ENCODE measurements at regions not wholly inside any gene's neighbourhood (a gene's known extent, or its start where the extent isn't known, plus 50 kb on each side); places are given as distances from the start of the nearest gene placed in this dataset.

DNA sequence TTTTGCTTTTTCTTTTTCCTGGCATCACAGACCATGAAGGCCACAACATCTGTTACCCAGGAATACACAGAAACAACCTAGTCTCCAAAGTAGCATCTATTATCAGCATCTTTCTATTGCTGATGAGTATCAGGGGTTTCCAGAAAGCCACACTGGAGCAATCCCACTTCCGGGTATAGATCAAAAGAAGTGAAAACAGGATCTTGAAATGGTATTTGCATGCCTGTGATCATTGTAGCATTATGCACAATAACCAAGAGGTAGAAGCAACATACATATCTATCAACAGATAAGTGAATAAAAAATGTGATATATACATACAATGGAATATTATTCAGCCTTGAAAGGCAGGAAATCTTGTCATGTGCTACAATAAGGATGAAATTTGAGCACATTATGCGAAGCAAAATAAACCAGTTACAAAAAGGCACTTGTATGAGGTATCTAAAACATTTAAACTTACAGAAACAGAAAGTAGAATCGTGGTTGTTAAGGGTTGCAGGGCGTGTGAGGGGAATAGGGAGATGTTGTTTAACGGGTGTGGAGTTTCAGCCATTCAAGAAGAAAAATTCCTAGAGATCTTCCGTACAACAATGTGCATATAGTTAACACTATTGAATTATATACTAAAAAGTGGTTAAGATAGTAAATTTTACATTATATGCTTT, 115.1 kb downstream of the KCNE4 start:
- TF ChIP-seq, protein P1, sequence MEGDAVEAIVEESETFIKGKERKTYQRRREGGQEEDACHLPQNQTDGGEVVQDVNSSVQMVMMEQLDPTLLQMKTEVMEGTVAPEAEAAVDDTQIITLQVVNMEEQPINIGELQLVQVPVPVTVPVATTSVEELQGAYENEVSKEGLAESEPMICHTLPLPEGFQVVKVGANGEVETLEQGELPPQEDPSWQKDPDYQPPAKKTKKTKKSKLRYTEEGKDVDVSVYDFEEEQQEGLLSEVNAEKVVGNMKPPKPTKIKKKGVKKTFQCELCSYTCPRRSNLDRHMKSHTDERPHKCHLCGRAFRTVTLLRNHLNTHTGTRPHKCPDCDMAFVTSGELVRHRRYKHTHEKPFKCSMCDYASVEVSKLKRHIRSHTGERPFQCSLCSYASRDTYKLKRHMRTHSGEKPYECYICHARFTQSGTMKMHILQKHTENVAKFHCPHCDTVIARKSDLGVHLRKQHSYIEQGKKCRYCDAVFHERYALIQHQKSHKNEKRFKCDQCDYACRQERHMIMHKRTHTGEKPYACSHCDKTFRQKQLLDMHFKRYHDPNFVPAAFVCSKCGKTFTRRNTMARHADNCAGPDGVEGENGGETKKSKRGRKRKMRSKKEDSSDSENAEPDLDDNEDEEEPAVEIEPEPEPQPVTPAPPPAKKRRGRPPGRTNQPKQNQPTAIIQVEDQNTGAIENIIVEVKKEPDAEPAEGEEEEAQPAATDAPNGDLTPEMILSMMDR (CRISPR knock-in tag; IDR thresholded peaks at IDR 0.05): no peak
- TF ChIP-seq EP300 (IDR thresholded peaks at IDR 0.05; ENCODE audit: low read depth in 2 of 2, low read length in 2 of 2) (no peak), EP300 (CRISPR knock-in tag; IDR thresholded peaks at IDR 0.05; ENCODE audit: borderline replicate concordance) (no peak), POLR2A (IDR thresholded peaks at IDR 0.05; ENCODE audit: insufficient read depth in 1 of 2, low read depth in 2 of 2, low read length in 2 of 2) (no peak)

Data from HepG2 (cell line).